ENCODE measurements at regions not wholly inside any gene's neighbourhood (a gene's known extent, or its start where the extent isn't known, plus 50 kb on each side); places are given as distances from the start of the nearest gene placed in this dataset.

DNA sequence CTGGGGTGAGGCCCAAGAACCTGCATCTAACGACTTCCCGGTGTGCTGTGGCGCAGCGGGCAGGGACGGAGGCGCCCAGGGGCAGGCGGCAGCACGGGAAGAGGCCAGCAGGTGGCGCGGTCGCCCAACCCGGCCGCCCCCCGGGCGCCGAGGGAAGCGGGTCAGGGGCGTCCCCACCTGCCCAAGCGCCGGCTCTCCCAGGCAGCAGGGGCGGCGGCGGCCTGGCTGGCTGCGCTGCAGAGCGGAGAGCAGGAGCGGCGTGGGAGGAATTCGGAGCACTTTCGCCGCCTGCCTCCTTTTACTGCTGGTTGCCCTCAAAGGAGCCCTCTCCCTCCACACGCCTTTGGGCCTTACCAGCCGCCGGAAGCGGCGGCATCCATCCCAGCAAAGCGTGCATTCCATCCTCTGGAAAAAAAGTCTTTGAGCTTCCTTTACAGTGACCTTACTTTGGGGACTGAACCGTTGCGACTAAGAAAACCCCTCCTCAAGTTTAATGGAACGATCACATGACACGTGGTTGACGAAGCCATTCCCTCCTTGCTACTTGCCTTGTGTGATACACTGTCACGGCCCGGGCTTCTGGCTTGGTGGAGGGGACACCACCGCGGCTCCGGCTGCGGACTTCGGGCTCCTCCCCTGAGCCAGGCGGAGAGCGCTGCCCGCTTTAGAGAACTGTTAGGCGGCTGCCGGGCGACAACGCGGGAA lies 106.8 kb upstream of the CLMP start:
- peak; percentile 67 for DNase-seq

DNA sequence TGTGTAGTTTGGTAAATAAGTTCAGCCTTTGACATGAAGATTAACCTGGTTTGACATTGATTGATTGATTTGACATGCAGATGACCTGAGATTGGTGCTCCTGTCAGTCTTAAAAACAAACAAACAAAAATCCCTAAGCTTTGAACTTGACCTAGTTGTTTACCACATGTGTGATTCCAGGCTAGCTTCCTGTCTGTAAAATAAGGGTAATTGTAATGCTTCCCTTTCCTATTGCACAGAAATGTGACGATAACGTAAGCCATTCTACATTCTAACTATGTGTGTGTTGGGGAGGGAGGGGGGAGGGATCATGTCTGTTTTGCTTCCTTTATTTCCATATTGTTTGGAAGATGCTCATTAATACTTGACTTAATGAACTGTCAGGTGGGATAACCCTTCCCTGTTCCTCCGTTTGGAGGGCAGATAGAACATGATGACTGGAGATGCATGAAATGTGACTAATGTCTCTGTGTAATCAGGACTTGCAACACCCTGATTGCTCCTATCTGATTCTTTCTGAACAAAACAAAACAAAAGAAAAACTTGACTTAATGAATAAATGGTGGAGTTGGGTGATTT lies 106.1 kb upstream of the CLMP start:
- DNase-seq = no peak

DNA sequence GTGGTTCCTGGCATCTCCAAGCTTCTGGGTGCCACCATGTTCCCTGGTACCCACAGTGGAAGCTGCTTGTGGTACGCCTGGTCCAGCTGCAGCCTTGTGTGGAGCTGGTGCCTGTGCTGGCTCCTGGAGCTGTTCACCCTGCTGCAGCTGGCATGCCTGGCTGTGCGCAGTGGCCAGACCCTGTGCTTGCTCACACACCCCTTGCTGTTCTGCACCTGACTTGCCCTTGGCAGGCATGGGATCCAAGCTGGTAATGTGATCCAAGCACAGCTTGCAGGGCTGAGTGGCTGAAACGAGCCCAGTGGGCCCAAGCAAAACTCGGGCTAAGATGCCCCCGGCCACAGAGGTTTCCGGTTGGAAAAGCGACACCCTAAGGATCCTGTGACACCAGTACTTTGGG lies 104.7 kb upstream of the CLMP start:
- DNase-seq = no peak

DNA sequence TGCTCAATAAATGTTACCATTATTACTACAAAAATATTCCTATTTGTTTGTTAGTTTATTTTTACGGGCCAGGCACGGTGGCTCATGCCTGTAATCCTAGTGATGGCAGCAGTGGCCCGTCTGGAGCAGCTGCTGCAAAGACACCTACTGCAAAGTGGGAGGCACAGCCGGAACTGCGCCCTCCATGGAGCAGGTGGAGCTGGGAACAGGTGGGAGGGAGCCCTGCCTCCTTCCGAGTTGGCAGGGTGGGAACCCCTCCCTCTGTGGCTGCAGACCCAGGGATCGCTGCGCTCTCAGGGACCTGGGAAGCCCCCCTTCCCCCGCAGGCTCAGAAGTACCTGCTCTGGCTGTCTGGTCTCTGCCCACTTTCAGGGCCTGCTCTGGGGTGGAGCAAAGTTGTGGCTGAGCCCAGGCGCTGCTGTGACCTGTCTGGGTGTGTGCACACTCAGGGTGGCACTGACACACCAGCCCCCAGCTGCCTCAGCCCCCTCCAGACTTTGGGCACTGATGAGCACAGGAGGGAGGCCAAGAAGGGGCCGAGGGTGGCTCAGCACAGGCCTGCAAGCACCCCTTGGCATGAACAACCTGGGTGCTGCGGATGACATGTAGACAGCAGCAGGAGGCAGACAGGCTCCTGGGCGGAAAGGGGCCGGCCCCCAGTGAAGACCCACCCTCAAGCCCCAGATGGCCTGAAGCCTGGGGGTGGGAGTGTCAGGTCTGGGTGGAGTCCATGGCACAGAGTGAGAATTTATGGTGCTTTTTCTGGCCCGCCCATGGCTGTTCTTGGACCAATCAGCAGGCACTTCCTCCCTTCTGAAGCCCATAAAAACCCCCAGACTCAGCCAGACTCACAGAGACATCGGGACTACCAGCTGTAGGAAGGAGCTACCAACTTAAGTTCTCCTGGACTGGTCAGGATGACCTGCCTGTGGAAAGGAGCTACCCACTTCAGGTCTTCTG lies 103.7 kb upstream of the CLMP start:
- no peak for DNase-seq

DNA sequence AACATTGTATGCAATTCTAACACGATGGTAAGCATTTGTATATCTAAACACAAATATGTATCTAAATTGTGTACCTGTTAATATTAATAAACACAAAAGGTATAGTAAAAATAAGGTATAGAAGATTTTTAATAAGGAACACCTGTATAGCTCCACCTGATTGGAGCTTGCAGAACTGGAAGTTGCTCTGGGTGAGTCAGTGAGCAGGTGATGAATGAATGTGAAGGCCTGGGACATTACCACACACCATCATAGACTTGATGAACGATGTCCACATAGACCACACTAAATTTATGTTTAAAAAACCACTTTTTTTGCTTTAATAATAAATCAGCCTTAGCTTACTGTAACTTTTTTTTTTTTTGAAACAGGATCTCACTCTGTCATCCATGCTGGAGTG lies 97.6 kb upstream of the CLMP start:
- DNase-seq = no peak

DNA sequence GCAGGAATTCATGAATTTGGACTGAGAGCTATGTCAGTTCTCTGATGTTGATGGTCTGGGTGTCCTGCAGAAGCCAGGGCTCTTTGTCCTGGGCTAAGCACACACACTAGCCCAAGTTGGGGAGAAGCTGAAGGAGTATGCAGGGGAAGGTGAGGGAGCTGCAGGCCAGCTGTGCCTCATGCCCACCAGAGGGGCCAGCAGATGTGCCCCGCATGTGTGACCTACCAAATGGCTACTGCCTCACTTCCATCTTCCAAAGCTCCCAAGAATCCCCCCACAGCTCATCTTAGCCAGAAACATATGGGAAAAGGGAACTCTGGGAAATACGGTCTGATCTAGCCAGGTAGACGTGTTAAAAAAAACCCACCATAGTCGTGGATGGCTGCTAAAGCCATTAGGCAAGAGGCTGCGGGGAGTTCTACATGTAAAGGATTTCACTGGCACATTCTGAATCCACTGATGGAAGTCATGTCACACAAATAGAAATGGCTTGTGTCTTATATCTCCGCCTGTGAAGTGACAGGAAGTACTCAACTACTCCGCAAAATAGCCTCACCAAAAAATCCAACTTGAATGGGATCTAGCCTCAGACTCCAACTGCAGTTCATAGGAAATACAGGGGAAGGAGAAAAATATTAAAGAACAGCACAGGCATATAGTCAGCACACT lies 96.3 kb upstream of the CLMP start:
- no peak for DNase-seq

DNA sequence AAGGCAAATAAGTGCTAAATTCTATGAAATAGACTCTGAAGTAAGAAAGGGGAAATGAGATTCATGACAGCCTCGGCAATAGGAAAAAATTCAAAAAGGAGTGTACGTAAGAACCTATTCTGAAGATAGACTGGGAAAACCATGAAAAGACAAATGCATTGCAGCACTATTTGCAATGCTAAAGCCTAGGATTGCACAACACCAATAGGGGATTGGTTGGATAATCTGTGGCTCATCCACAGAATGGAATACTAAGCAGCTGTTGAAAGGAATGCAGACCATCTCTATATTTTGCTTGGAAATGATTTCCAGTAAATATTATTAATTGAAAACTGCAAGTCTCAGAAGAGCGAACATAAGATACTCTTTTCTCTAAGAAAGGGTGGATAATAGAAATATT lies 91.7 kb upstream of the CLMP start:
- no peak for DNase-seq

DNA sequence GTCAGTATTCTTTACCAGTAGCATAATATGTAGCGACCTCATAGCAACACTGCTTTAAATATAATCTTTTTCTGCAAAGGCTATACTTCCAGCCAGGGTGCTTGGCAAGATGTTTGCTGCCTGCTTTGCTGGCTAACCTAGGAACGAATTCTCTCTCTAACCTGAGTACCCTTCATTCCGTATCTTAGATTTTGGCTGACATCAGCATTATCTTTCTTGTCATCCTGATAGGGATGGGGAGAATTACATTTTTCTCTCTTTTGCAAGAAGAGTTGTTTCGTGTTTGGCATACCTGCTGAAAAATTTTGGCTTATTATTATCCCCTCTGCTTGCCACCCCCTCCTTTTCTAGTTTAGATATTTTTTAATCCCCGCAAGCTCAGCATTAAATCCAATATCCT lies 91.2 kb upstream of the CLMP start:
- no peak for DNase-seq

DNA sequence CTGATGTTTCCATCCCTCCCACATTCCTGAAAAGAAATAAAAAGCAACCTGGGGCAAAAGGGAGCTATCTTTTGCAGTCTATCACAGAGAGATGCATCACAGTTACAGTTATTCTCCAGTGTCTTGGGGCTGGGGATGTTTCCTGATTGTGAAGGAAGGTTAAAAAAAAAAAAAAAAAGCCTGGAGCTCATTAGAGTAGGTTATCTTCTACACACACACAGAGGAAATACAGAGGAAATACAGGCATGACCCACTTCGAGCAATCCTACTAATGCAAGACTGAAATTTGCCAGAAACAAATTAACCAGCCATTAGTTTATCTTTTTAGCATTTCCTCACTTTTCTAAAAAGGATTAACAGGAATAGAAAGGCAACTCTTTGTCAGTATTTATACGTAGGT lies 89.4 kb upstream of the CLMP start:
- no peak for DNase-seq

DNA sequence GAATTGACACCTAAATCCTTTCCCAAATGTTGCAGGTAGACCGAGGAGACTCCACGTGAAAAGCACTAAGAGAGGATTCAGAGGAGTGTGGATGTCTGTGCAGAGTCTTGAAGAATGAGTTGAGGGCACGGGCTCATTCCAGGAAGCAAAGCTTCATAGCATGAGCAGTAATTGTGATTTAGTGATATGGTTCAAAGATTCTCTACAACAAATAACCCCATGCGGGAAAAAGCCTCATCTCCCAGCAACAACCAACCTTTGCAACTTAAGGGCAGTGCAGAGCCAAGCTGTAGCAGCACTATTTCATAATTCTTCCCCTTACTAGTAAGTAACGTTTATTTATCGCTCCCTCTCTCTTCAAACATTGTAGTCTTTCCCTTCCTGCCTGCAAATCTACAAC lies 87.5 kb upstream of the CLMP start:
- DNase-seq = no peak

DNA sequence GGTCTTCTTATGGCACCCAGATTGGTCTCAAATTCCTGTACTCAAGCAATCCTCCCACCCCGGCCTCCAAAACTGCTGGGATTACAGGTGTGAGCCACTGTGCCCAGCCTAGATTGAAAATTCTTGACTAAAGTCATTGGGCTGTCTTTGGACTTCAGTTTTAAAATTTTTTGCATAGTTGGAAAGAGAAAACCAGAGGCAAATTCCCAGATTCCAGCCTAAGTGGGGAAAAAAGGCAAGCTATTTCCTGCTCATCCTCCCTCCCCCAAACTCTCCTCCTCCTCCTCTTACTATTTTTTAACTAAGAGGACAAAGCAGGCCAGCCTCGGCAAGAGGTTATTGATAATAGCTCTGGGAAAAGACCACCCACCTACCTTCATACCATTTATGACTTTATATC lies 78.6 kb upstream of the CLMP start:
- no peak for DNase-seq

DNA sequence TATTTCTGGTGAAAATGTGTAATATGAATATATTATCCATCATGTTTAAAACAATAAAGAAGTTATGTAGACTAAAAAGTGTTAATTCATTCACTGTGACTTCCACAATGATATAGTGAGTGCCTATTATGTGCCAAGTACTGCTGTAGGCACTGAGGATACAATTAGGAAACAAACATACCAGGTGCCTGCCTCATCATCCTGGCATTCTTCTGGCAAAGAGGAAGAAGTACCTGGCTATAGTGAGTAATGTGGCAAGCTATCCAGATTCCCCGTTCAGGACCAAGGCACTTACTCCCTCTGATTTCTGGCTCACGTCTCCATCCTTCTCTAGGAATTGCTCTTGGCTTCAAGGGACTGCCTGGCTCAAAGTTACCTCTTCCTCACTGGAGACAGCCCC lies 77.5 kb upstream of the CLMP start:
- DNase-seq = no peak

DNA sequence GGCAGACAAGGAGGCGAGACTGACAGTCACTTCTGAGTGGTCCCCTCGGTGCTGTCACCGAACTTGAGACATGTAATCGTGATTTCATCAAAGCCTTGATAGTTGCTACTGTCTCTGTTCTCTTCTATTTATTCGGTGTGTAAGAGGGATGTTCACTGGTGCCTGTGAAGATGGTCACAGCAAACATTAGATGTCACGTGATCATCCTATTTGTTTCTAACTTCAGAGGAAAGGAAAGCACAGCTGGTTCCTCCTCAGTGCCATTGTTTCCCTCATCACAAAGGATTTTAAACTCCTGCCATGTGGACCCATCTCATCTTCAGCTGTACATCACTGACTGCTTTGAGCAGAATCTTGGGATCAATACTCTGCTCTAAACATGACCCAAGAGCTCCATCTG lies 73.1 kb upstream of the CLMP start:
- DNase-seq = no peak

DNA sequence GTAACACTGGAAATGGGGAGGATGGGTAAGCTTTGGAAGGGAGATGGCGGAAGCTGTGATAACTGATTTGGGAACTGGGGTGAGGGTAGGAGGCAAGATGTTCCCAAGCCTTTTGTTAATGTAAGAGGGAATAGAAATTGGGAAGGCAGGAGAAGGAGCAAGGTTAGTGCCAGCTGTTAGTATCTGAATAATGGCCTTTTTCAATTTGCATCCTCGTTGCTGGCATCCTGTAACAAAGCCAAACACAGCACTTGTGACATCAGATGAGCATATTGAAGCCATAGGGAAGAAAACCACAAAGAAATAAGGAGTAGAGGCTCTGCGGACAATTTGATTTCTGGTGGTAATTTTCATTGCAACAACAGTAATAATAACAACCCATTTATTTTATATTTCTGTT lies 70.9 kb upstream of the CLMP start:
- no peak for DNase-seq

DNA sequence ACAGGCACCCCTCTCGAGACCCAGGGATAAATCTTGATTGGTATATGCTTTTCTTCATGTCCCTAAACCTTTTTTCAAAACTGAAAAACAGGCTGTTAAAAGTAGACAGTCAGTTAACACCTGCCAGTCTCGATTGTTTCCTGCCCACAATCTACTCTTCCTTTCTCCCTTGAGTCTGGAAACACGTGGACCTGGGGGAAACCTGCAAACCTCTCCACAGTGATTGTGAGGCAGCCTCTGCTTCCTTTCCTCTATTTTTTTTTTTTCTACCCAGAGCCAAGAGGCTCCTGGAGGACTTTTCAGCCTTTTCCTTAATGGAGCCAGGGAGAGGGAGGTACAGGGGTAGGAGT lies 69.4 kb upstream of the CLMP start:
- DNase-seq = no peak

DNA sequence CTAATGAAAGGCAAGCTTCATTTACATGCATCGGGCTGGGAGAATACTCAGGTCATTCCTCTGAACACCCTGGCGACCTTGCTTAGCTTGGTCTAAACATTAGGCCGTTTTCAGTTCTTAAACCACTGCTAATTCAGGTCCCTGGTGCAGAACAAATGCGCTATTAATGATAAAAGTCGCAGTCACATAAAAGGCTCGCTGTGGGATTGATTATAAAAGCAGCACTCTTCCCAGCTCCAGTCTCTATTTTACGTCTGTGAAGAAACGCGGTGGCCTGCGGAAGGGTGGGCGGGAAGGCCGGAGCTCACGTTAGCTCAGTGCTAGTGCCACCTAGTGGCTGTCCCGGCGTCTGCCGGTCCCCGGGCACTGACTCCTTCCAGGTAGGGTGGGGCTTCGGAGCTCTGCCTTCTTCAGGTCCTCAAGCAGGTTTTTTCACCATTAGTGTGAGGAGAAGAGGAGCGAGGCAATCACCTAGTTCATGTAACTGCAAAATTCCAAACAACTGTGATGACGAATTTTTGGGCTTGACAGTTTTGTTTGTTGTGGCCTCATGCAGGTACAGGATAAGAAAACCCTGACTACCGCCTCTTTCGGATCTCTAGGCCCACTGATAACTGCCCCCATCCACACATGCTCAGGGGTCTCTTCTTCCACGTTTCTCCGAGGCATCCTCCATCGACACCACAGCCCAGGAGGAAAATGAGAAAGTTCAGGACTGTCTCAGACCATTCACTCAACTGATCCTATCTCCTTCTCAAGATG lies 66.5 kb upstream of the CLMP start:
- peak; percentile 69 for DNase-seq

DNA sequence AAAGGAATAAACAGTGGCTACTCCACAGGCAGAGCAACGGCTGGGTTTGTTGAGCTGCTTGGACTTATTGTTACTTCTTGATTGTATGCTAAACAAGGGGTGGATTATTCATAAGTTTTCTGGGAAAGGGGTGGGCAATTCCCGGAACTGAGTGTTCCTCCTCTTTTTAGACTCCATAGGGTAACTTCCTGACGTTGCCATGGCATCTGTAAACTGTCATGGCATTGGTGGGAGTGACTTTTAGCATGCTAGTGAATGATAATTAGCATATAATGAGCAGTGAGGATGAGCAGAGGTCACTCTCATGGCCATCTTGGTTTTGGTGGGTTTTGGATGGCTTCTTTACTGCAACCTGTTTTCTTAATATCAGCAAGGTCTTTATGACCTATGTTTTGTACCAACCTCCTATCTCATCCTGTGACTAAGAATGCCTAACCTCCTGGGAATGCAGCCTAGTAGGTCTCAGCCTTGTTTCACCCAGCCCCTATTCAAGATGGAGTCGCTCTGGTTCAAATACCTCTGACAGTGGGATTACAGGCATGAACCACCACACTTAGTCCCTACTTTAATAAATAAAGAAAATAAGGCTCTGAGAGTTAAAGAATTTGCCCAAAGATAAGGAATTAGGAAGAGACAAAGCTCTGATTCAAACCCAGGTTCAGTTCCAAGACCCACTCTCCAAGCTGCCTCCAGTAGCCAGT lies 65.6 kb upstream of the CLMP start:
- DNase-seq = no peak

DNA sequence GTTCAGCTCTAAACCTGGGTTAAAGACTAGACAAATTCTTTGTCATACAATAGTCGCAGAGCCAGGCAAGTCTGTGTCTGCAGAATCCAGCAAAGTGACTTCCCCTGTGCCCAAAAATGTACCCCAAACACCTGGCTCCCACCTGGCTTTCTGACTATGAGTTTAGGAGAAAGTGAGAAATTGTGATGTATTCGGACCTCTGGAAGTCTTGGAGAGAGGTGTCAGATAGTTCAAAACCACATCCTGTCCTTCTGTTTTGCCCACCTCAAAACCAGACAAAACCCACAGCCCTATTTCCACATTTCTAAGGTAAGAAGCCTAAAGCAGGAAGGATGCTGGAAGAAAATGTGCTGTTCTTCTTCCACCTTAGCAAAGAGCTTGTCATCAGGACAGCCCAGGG lies 63.8 kb upstream of the CLMP start:
- DNase-seq = no peak

DNA sequence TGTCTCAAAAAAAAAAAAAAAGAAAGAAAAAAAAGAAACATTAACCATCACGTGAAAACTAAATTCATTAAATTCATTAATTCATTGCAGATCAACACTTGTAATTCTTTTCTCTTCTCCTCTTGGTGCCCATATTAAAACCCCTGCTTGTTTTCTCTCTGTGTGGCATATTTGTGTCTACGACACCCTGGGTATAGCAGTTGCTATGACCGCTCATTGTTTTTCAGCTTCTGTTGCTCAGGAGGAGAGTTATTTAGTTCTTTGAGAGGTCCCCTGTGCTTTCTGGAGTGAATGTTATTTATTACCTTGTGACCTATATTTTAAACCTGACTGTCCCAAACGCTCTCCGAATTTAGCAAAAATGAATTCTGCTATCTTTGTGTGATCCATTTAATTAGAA lies 62.3 kb upstream of the CLMP start:
- no peak for DNase-seq

DNA sequence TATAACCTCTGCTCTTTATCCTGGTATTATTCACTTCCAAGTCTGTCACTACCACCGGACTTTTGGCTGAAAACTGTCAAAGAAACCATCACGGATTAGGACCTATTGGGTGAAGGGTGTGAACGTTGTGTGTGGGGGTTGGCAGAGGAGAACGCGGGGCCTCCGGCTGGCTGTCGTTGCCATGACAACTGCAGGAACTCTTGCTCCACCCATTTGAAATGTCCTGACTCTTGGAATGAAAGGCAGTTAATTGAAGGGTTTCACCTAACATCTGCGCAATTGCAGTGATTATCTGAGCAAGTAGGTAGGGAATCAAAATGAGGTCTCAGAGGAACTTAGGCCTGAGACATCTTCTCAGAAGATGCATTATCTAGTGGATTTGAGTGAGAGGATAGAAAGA lies 60.9 kb upstream of the CLMP start:
- no peak for DNase-seq

DNA sequence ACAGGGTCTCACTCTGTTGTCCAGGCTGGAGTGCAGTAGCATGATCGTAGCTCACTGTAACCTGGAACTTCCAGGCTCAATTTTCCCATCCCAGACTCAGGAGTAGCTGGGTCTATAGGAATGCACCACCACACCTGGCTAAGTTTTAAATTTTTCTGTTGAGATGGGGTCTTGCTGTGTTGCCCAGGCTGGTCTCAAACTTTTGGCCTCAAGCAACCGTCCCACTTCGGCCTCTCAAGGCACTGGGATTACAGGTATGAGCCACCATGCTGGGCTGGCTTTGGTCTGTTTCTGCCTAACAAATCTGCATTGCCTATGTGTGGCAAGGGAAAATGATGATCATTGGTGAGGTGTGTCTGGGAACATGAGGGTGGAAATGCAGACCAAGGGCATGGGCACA lies 59.3 kb upstream of the CLMP start:
- DNase-seq = no peak

DNA sequence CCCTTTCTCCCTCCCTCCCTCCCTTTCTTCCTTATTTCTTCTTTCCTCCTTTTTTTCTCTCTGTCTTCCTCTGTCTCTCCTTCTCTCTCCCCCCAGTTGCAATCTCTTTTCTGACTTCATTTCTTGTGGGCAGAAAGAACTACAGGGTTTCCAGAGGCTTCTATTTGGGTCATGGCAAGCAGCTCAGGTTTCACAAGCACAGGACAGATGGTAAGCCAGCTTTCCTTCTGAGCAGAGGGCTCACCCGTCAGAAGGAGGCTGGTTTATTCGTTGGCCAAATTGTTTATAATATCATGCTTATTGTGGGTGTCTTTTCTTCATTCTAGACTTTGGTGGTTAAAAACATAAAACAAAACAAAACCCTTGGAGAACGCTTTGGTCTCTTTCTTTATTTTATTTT lies 58.9 kb upstream of the CLMP start:
- DNase-seq = no peak
